ENCODE measurements at regions not wholly inside any gene's neighbourhood (a gene's known extent, or its start where the extent isn't known, plus 50 kb on each side); places are given as distances from the start of the nearest gene placed in this dataset.
"Not testable (repeated sequence)": the region's sequence is repeated elsewhere in the genome, so short reads cannot be mapped to it uniquely, and the experiment has no call there.

GRCh38 chr6:125379174-125379573, 77.4 kb upstream of the HDDC2 start:
- H3K36me3 Mint-ChIP-seq (ENCODE audit: low read depth): no peaks in the 10 kb centered on the region
- H3K27me3 Mint-ChIP-seq: peaks cover 51% of the 10 kb centered on the region
- ATAC-seq (no peak), DNase-seq (no peak)
- peaks cover 2% of the 10 kb centered on the region for H3K4me1 Mint-ChIP-seq
- no peak overlapping the region for H3K27ac Mint-ChIP-seq
- H3K4me3 Mint-ChIP-seq: no peak overlapping the region
- no peaks in the 10 kb centered on the region for H3K9me3 ChIP-seq (ENCODE audit: control insufficient read depth, low read length, poor library complexity, severe bottlenecking)

GRCh38 chr6:125380474-125380873, 78.7 kb upstream of the HDDC2 start:
- Mint-ChIP-seq H3K4me1 (peaks cover 2% of the 10 kb centered on the region), H3K27ac (no peak overlapping the region), H3K36me3 (ENCODE audit: low read depth) (no peaks in the 10 kb centered on the region), H3K27me3 (peaks cover 42% of the 10 kb centered on the region), H3K4me3 (no peak overlapping the region)
- no peak for DNase-seq
- ATAC-seq: no peak
- H3K9me3 ChIP-seq (ENCODE audit: control insufficient read depth, low read length, poor library complexity, severe bottlenecking): no peaks in the 10 kb centered on the region

- DNase-seq, H3K27ac Mint-ChIP-seq, ATAC-seq: not testable (repeated sequence)
These were observed 84.6 kb upstream of the HDDC2 start for GRCh38 chr6:125386337-125386736.

GRCh38 chr6:125392682-125393081, 90.9 kb upstream of the HDDC2 start:
- DNase-seq: no peak
- no peaks in the 10 kb centered on the region for H3K9me3 ChIP-seq (ENCODE audit: control insufficient read depth, low read length, poor library complexity, severe bottlenecking)
- Mint-ChIP-seq H3K4me1 (peaks cover 6% of the 10 kb centered on the region), H3K27ac (no peak overlapping the region), H3K4me3 (no peak overlapping the region), H3K27me3 (peaks cover 27% of the 10 kb centered on the region), H3K36me3 (ENCODE audit: low read depth) (no peaks in the 10 kb centered on the region)
- no peak for ATAC-seq

More at GRCh38 chr6:125386337-125386736, 84.6 kb upstream of the HDDC2 start:
- H3K36me3 Mint-ChIP-seq (ENCODE audit: low read depth); H3K9me3 ChIP-seq (ENCODE audit: control insufficient read depth, low read length, poor library complexity, severe bottlenecking); H3K4me3 Mint-ChIP-seq; H3K4me1 Mint-ChIP-seq: not testable (repeated sequence)
- H3K27me3 Mint-ChIP-seq: peaks cover 23% of the 10 kb centered on the region

- H3K4me1 Mint-ChIP-seq: peaks cover 6% of the 10 kb centered on the region
- DNase-seq: no peak
- no peak overlapping the region for H3K27ac Mint-ChIP-seq
- peaks cover 27% of the 10 kb centered on the region for H3K27me3 Mint-ChIP-seq
- ATAC-seq: no peak
- no peaks in the 10 kb centered on the region for H3K36me3 Mint-ChIP-seq (ENCODE audit: low read depth)
- H3K4me3 Mint-ChIP-seq: peak overlapping the region; percentile 41
- no peaks in the 10 kb centered on the region for H3K9me3 ChIP-seq (ENCODE audit: control insufficient read depth, low read length, poor library complexity, severe bottlenecking)
These were observed 91.7 kb upstream of the HDDC2 start for GRCh38 chr6:125393449-125393858.

- no peak for ATAC-seq
- DNase-seq: no peak
- no peak overlapping the region for H3K4me3 Mint-ChIP-seq
These were observed 105.0 kb upstream of the HDDC2 start for GRCh38 chr6:125406741-125407140.

GRCh38 chr6:125414507-125414906, 112.7 kb upstream of the HDDC2 start:
- Mint-ChIP-seq H3K27me3 (peaks cover 8% of the 10 kb centered on the region), H3K27ac (no peak overlapping the region), H3K36me3 (ENCODE audit: low read depth) (no peaks in the 10 kb centered on the region), H3K4me3 (no peak overlapping the region), H3K4me1 (no peaks in the 10 kb centered on the region)
- no peak for ATAC-seq
- no peaks in the 10 kb centered on the region for H3K9me3 ChIP-seq (ENCODE audit: control insufficient read depth, low read length, poor library complexity, severe bottlenecking)
- no peak for DNase-seq

More at GRCh38 chr6:125406741-125407140, 105.0 kb upstream of the HDDC2 start:
- Mint-ChIP-seq H3K27me3 (peaks cover 3% of the 10 kb centered on the region), H3K27ac (no peak overlapping the region), H3K36me3 (ENCODE audit: low read depth) (no peaks in the 10 kb centered on the region), H3K4me1 (no peaks in the 10 kb centered on the region)
- H3K9me3 ChIP-seq (ENCODE audit: control insufficient read depth, low read length, poor library complexity, severe bottlenecking): no peaks in the 10 kb centered on the region

- Mint-ChIP-seq H3K4me3 (no peak overlapping the region), H3K27ac (no peak overlapping the region), H3K27me3 (peaks cover 8% of the 10 kb centered on the region), H3K4me1 (no peaks in the 10 kb centered on the region), H3K36me3 (ENCODE audit: low read depth) (no peaks in the 10 kb centered on the region)
- H3K9me3 ChIP-seq (ENCODE audit: control insufficient read depth, low read length, poor library complexity, severe bottlenecking): no peaks in the 10 kb centered on the region
- ATAC-seq: no peak
- DNase-seq: no peak
These were observed 114.1 kb upstream of the HDDC2 start for GRCh38 chr6:125415913-125416312.

- no peak for ATAC-seq
- no peaks in the 10 kb centered on the region for H3K4me1 Mint-ChIP-seq
- no peaks in the 10 kb centered on the region for H3K36me3 Mint-ChIP-seq (ENCODE audit: low read depth)
These were observed 120.1 kb upstream of the HDDC2 start for GRCh38 chr6:125421836-125422235.

GRCh38 chr6:125423047-125423446, 121.3 kb upstream of the HDDC2 start:
- H3K4me1 Mint-ChIP-seq: no peaks in the 10 kb centered on the region
- H3K27ac Mint-ChIP-seq: no peak overlapping the region
- no peaks in the 10 kb centered on the region for H3K27me3 Mint-ChIP-seq
- DNase-seq: no peak
- no peaks in the 10 kb centered on the region for H3K9me3 ChIP-seq (ENCODE audit: control insufficient read depth, low read length, poor library complexity, severe bottlenecking)
- H3K4me3 Mint-ChIP-seq: no peak overlapping the region
- no peak for ATAC-seq
- H3K36me3 Mint-ChIP-seq (ENCODE audit: low read depth): peaks cover 2% of the 10 kb centered on the region

More at GRCh38 chr6:125421836-125422235, 120.1 kb upstream of the HDDC2 start:
- no peak overlapping the region for H3K4me3 Mint-ChIP-seq
- no peak overlapping the region for H3K27ac Mint-ChIP-seq
- H3K9me3 ChIP-seq (ENCODE audit: control insufficient read depth, low read length, poor library complexity, severe bottlenecking): no peaks in the 10 kb centered on the region
- DNase-seq: no peak
- H3K27me3 Mint-ChIP-seq: no peaks in the 10 kb centered on the region

- H3K27me3 Mint-ChIP-seq: peaks cover 11% of the 10 kb centered on the region
- H3K4me1 Mint-ChIP-seq: no peaks in the 10 kb centered on the region
- peaks cover 2% of the 10 kb centered on the region for H3K36me3 Mint-ChIP-seq (ENCODE audit: low read depth)
- H3K27ac Mint-ChIP-seq: no peak overlapping the region
- ATAC-seq (no peak), DNase-seq (no peak)
- H3K4me3 Mint-ChIP-seq: no peak overlapping the region
- no peaks in the 10 kb centered on the region for H3K9me3 ChIP-seq (ENCODE audit: control insufficient read depth, low read length, poor library complexity, severe bottlenecking)
These were observed 130.2 kb upstream of the HDDC2 start for GRCh38 chr6:125431971-125432370.

GRCh38 chr6:125432963-125433362, 131.2 kb upstream of the HDDC2 start:
- Mint-ChIP-seq H3K36me3 (ENCODE audit: low read depth) (no peaks in the 10 kb centered on the region), H3K4me3 (no peak overlapping the region), H3K27ac (no peak overlapping the region), H3K27me3 (peaks cover 11% of the 10 kb centered on the region), H3K4me1 (no peaks in the 10 kb centered on the region)
- no peak for ATAC-seq
- DNase-seq: no peak
- H3K9me3 ChIP-seq (ENCODE audit: control insufficient read depth, low read length, poor library complexity, severe bottlenecking): no peaks in the 10 kb centered on the region

- H3K36me3 Mint-ChIP-seq (ENCODE audit: low read depth): no peaks in the 10 kb centered on the region
- H3K27ac Mint-ChIP-seq: no peak overlapping the region
- H3K27me3 Mint-ChIP-seq: peaks cover 11% of the 10 kb centered on the region
- H3K9me3 ChIP-seq (ENCODE audit: control insufficient read depth, low read length, poor library complexity, severe bottlenecking): no peaks in the 10 kb centered on the region
- no peak for ATAC-seq
- DNase-seq: no peak
- H3K4me3 Mint-ChIP-seq: no peak overlapping the region
- no peaks in the 10 kb centered on the region for H3K4me1 Mint-ChIP-seq
These were observed 133.0 kb upstream of the HDDC2 start for GRCh38 chr6:125434760-125435159.

GRCh38 chr6:125439512-125439911, 137.7 kb upstream of the HDDC2 start:
- Mint-ChIP-seq H3K4me3 (no peak overlapping the region), H3K36me3 (ENCODE audit: low read depth) (no peaks in the 10 kb centered on the region), H3K4me1 (no peaks in the 10 kb centered on the region), H3K27me3 (peaks cover 8% of the 10 kb centered on the region), H3K27ac (no peak overlapping the region)
- ATAC-seq (no peak), DNase-seq (no peak)
- H3K9me3 ChIP-seq (ENCODE audit: control insufficient read depth, low read length, poor library complexity, severe bottlenecking): no peaks in the 10 kb centered on the region

Measured in T-helper 17 cell (primary cell).